Vagina (tissue), 2 donors: ENCODE measurements at regions not wholly inside any gene's neighbourhood (a gene's known extent, or its start where the extent isn't known, plus 50 kb on each side); places are given as distances from the start of the nearest gene placed in this dataset.

ENCODE experiments used
- DNase-seq, 2 donors: peaks; one replicate each; pipeline ENCODE4 v3.0.0-alpha.2; 2017; ENCODE audit errors: extremely low spot score in 2 of 2
- H3K27ac ChIP-seq: fragments of 200-600 bp; sonication (generic); one replicate; pipeline ENCODE4 v1.5.1; 2019
- H3K27me3 ChIP-seq: fragments of 200-600 bp; sonication (generic); one replicate; pipeline ENCODE4 v1.5.1; 2019
- H3K36me3 ChIP-seq, 2 donors: fragments of 200-600 bp; sonication (generic); one replicate each; pipeline ENCODE4 v1.5.1; 2017 to 2019
- H3K4me1 ChIP-seq: fragments of 200-600 bp; sonication (generic); one replicate; pipeline ENCODE4 v1.5.1; 2019
- H3K4me3 ChIP-seq, 2 donors: fragments of 200-600 bp; sonication (generic); 1 replicate in 1 of 2; 2 replicates in 1 of 2; pipeline ENCODE4 v1.5.1; 2016 to 2019
- H3K9me3 ChIP-seq: fragments of 200-600 bp; sonication (generic); one replicate; pipeline ENCODE4 v1.5.1; 2019
- CTCF ChIP-seq, 3 experiments: fragments of 450-650 bp in 2 of 3; fragments of 200-600 bp in 1 of 3; sonication (generic) in 1 of 3; IDR thresholded peaks; one replicate each; pipeline ENCODE4 v1.5.1; 2017 to 2019; ENCODE audit warnings: antibody characterized with exemption in 3 of 3, mild to moderate bottlenecking in 2 of 3, moderate library complexity in 2 of 3
- POLR2A ChIP-seq, 2 donors: fragments of 450-650 bp; IDR thresholded peaks; one replicate each; pipeline ENCODE4 v1.6.1; 2017; ENCODE audit warnings: antibody characterized with exemption in 2 of 2, mild to moderate bottlenecking in 2 of 2, moderate library complexity in 2 of 2
- POLR2AphosphoS5 ChIP-seq, 2 donors: sonication (generic); formaldehyde crosslinking; IDR thresholded peaks; one replicate each; pipeline ENCODE4 v1.9.0; 2017; ENCODE audit warnings: antibody characterized with exemption in 2 of 2, mild to moderate bottlenecking in 2 of 2, low read depth in 1 of 2; ENCODE audit not compliant: insufficient read depth in 1 of 2
- intact Hi-C: fragments of 100-400 bp; cut with DNase I; formaldehyde crosslinking; loops from one replicate; pipeline ENCODE4 v1.15.1; 2023

GRCh38 chr1:4048076-4048475 lies 148.0 kb upstream of the C1orf174 start:
- H3K27me3 ChIP-seq: no peaks in the 10 kb centered on the region
- no peak overlapping the region for H3K4me3 ChIP-seq
- no peaks in the 10 kb centered on the region for H3K36me3 ChIP-seq
- H3K9me3 ChIP-seq: no peaks in the 10 kb centered on the region
- DNase-seq: no peak
- H3K4me1 ChIP-seq: no peaks in the 10 kb centered on the region
- intact Hi-C loops: no loop called here
- TF ChIP-seq CTCF (IDR thresholded peaks at IDR 0.05): no peak
- no peak for TF ChIP-seq POLR2AphosphoS5 (IDR thresholded peaks at IDR 0.05; ENCODE audit: insufficient read depth in 1 of 2, low read depth in 1 of 2)
- no peak for TF ChIP-seq POLR2A (IDR thresholded peaks at IDR 0.05)
- H3K27ac ChIP-seq: no peak overlapping the region

GRCh38 chr1:4048921-4049320 lies 148.8 kb upstream of the C1orf174 start:
- H3K9me3 ChIP-seq: no peaks in the 10 kb centered on the region
- no peak overlapping the region for H3K27ac ChIP-seq
- intact Hi-C loops: no loop called here
- no peaks in the 10 kb centered on the region for H3K27me3 ChIP-seq
- H3K4me1 ChIP-seq: no peaks in the 10 kb centered on the region
- no peak overlapping the region for H3K4me3 ChIP-seq
- TF ChIP-seq CTCF (IDR thresholded peaks at IDR 0.05): no peak
- DNase-seq: no peak
- H3K36me3 ChIP-seq: no peaks in the 10 kb centered on the region

GRCh38 chr1:4050998-4051397 lies 150.9 kb upstream of the C1orf174 start:
- intact Hi-C loops: no loop called here
- Histone ChIP-seq H3K4me3 (no peak overlapping the region), H3K27me3 (no peaks in the 10 kb centered on the region), H3K27ac (no peak overlapping the region), H3K36me3 (no peaks in the 10 kb centered on the region), H3K4me1 (no peaks in the 10 kb centered on the region), H3K9me3 (no peaks in the 10 kb centered on the region)
- TF ChIP-seq POLR2AphosphoS5 (IDR thresholded peaks at IDR 0.05; ENCODE audit: insufficient read depth in 1 of 2, low read depth in 1 of 2) (no peak), CTCF (IDR thresholded peaks at IDR 0.05) (no peak), POLR2A (IDR thresholded peaks at IDR 0.05) (no peak)
- no peak for DNase-seq

GRCh38 chr1:4052657-4053056 lies 152.6 kb upstream of the C1orf174 start:
- intact Hi-C loops: no loop called here
- no peak overlapping the region for H3K27ac ChIP-seq
- no peak for DNase-seq
- no peak for TF ChIP-seq POLR2AphosphoS5 (IDR thresholded peaks at IDR 0.05; ENCODE audit: insufficient read depth in 1 of 2, low read depth in 1 of 2)
- no peak for TF ChIP-seq CTCF (IDR thresholded peaks at IDR 0.05)
- no peak for TF ChIP-seq POLR2A (IDR thresholded peaks at IDR 0.05)
- no peaks in the 10 kb centered on the region for H3K27me3 ChIP-seq
- no peaks in the 10 kb centered on the region for H3K4me1 ChIP-seq
- H3K36me3 ChIP-seq: no peaks in the 10 kb centered on the region
- H3K4me3 ChIP-seq: no peak overlapping the region
- H3K9me3 ChIP-seq: no peaks in the 10 kb centered on the region

- no peaks in the 10 kb centered on the region for H3K9me3 ChIP-seq
- H3K27ac ChIP-seq: no peak overlapping the region
- TF ChIP-seq POLR2A (IDR thresholded peaks at IDR 0.05): no peak
- TF ChIP-seq CTCF (IDR thresholded peaks at IDR 0.05): no peak
- no peak for TF ChIP-seq POLR2AphosphoS5 (IDR thresholded peaks at IDR 0.05; ENCODE audit: insufficient read depth in 1 of 2, low read depth in 1 of 2)
- no peaks in the 10 kb centered on the region for H3K36me3 ChIP-seq
- no peak overlapping the region for H3K4me3 ChIP-seq
- peak in 1 of 2 donors; percentile 82 for DNase-seq
- intact Hi-C loops: no loop called here
- H3K4me1 ChIP-seq: no peaks in the 10 kb centered on the region
- H3K27me3 ChIP-seq: no peaks in the 10 kb centered on the region
These were observed 153.2 kb upstream of the C1orf174 start for GRCh38 chr1:4053160-4053748.
